ENCODE measurements at regions not wholly inside any gene's neighbourhood (a gene's known extent, or its start where the extent isn't known, plus 50 kb on each side); places are given as distances from the start of the nearest gene placed in this dataset.

DNA sequence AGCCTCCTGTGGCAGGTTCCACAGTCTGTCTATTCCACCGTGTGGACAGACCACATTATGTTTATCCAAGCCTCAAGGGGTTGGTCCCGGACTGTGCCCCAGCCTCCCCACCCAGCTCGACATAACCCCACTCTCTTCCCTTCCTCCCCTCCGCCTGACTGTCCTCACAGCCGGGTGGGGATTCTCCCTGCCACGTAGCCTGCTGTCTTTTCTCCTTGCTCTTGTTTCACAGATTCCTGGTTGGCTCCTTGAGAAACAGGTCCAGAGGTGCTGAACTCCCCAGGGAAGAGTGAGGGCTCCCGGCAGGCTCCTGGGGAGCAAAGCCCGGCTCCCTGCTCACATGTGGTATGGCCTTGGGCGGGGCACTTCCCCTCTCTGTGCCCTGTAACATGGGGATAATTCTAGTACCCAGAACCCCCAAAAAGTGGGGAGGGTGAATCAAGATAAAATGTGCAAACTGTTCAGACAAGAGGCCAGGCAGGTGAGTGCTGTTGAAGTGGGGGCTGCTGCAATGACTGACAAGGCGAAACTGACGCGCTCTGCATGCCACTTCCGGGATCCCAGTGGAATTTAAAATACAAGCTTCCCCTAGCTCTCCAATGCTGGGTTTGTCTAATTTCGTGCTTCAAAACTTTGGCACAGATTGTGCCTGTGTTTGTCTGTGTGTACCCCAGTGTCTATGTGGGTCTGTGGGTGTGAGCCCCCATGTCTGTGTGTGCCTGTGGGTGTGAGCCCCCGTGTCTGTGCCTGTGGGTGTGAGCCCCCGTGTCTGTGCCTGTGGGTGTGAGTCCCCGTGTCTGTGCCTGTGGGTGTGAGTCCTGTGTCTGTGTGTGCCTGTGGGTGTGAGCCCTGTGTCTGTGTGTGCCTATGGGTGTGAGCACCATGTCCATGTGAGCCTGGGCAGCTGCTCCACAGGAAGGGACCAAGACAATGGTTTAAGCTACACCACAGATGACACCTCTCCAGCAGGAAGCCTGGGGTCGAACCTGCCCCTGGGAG is 160.6 kb upstream of the IQSEC1 start:
- TF ChIP-seq, protein P1, sequence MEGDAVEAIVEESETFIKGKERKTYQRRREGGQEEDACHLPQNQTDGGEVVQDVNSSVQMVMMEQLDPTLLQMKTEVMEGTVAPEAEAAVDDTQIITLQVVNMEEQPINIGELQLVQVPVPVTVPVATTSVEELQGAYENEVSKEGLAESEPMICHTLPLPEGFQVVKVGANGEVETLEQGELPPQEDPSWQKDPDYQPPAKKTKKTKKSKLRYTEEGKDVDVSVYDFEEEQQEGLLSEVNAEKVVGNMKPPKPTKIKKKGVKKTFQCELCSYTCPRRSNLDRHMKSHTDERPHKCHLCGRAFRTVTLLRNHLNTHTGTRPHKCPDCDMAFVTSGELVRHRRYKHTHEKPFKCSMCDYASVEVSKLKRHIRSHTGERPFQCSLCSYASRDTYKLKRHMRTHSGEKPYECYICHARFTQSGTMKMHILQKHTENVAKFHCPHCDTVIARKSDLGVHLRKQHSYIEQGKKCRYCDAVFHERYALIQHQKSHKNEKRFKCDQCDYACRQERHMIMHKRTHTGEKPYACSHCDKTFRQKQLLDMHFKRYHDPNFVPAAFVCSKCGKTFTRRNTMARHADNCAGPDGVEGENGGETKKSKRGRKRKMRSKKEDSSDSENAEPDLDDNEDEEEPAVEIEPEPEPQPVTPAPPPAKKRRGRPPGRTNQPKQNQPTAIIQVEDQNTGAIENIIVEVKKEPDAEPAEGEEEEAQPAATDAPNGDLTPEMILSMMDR (IDR thresholded peaks at IDR 0.05; ENCODE audit: low read depth, low read length) = no peak
- TF ChIP-seq, protein P2, sequence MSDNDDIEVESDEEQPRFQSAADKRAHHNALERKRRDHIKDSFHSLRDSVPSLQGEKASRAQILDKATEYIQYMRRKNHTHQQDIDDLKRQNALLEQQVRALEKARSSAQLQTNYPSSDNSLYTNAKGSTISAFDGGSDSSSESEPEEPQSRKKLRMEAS (IDR thresholded peaks at IDR 0.05; ENCODE audit: low read depth, low read length) = no peak

Data from NB4 (cell line).